ENCODE measurements at regions not wholly inside any gene's neighbourhood (a gene's known extent, or its start where the extent isn't known, plus 50 kb on each side); places are given as distances from the start of the nearest gene placed in this dataset.

DNA sequence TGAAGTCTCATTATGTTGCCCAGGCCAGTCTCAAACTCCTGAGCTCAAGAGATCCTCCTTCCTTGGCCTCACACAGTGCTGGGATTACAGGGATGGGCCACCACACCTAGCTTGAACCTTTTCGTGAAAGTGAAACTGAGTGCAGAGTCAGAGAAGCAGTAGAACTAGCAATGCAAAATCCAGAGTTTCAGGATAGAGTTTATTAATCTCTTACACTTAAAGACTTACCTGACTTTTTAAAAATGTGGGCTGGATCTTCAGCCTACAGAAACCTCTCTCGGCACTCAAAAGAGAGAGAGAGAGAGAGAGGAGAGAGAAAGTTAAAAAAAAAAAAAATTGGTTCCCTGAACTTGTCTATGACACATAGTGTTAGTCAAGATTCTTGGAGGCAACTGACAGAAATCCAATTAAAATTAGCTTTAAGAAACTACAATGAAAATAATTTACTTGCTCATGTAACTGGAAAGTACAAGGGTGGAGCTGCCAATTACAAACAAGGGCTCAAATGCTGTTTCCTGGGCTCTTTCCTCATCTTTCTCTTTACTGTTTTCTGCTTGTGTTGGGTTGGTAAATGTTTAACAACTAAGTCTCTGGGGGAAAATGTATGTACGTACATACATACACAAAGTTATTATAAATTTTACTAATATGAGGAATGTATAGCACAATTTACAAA lies 98.1 kb upstream of the CERS6 start:
- WGBS = 90% methylated on average over 2 of the region's 3 CpGs
- Histone ChIP-seq H3K27ac (ENCODE audit: low read depth, low read length) (no peak overlapping the region), H3K27me3 (ENCODE audit: insufficient read depth, low read length) (no peaks in the 10 kb centered on the region)

DNA sequence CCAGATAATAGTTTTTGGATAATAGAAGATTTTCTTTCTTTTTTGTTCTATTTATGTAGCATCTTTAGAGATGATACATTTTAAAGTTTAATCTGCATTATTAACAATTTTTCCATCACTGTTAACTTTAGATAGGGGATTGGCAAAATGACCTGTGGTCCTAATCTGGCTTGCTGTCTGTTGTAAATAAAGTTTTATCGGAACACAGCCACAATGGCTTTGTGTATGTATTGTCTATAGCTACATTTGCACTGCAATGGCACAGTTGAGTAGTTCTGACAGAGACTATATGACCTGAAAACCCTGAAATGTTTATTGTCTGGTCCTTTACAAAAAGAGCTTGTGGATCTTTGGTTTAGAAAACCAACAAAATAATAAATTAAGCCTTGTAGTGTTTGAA lies 97.0 kb upstream of the CERS6 start:
- 100% methylated on average over 1 of the region's 1 CpG for WGBS
- Histone ChIP-seq H3K27me3 (ENCODE audit: insufficient read depth, low read length) (no peaks in the 10 kb centered on the region), H3K27ac (ENCODE audit: low read depth, low read length) (no peak overlapping the region), H3K9ac (ENCODE audit: low read depth, low read length) (no peak overlapping the region), H3K4me1 (ENCODE audit: insufficient read depth, low read length) (peaks cover 8% of the 10 kb centered on the region), H3K4me3 (ENCODE audit: low read length) (no peak overlapping the region), H3K9me3 (ENCODE audit: insufficient read depth, low read depth, low read length) (no peaks in the 10 kb centered on the region), H3K36me3 (ENCODE audit: insufficient read depth, low read length) (no peaks in the 10 kb centered on the region)

More for the DNA sequence above, 98.1 kb upstream of the CERS6 start:
- H3K9ac ChIP-seq (ENCODE audit: low read depth, low read length) = no peak overlapping the region
- H3K36me3 ChIP-seq (ENCODE audit: insufficient read depth, low read length) = no peaks in the 10 kb centered on the region
- no peak overlapping the region for H3K4me3 ChIP-seq (ENCODE audit: low read length)
- peaks cover 10% of the 10 kb centered on the region for H3K9me3 ChIP-seq (ENCODE audit: insufficient read depth, low read depth, low read length)
- H3K4me1 ChIP-seq (ENCODE audit: insufficient read depth, low read length) = peaks cover 8% of the 10 kb centered on the region

DNA sequence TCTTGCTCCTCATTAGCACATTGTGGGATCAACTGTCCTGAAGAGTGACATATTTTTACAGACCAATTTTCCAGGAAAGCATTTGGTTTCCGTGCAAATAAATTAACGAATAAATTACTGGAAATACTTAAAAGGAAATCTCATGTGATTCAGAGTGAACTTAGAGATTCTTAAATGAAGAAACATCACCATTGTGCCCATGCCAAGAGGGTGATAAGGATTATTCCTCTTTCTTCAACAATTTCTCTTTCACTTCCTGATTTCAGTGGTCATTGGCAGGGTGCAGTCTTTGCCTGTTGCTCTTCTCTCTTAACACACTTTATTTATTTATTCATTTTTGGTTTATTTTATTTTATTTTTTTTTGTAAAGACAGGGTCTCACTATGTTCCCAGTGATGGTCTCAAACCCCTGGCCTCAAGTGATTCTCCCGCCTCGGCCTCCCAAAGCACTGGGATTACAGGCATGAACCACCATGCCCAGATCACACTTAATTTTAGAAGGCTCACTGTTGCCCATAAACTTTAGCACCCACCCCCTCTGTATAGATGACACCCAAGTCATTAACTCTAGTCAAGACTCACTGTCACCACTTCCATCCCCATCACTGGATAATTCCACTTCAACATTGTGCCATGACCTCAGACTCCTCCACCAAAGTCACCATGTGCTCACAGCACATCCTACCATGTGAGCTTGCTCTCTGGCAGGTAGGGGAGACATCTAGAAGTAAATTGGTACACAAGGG lies 92.6 kb upstream of the CERS6 start:
- Histone ChIP-seq H3K4me1 (ENCODE audit: insufficient read depth, low read length) (no peaks in the 10 kb centered on the region), H3K9ac (ENCODE audit: low read depth, low read length) (no peak overlapping the region), H3K27ac (ENCODE audit: low read depth, low read length) (no peak overlapping the region), H3K9me3 (ENCODE audit: insufficient read depth, low read depth, low read length) (no peaks in the 10 kb centered on the region), H3K36me3 (ENCODE audit: insufficient read depth, low read length) (no peaks in the 10 kb centered on the region), H3K27me3 (ENCODE audit: insufficient read depth, low read length) (no peaks in the 10 kb centered on the region), H3K4me3 (ENCODE audit: low read length) (no peak overlapping the region)
- 97% methylated on average over 4 of the region's 4 CpGs for WGBS

DNA sequence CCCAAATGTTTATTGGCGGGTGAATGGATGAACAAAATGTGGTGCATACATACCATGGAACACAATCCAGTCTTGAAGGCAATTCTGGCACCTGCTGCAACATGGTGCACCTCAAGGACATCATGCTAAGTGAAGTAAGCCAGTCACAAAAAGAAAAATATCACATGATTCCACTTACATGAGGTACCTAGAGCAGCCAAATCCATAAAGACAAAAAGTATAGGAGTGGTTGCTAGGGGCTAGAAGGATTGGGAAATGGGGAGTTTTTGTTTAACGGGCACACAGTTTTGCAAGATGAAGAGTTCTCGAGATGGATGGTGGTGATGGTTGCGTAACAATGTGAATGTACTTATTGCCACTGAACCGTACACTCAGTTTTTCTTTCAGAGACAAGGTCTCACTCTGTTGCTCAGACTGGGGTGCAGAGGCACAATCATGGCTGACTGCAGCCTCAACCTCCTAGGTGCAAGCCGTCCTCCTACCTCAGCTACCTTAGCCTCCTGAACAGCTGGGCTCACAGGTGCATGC lies 90.9 kb upstream of the CERS6 start:
- H3K27ac ChIP-seq (ENCODE audit: low read depth, low read length) = no peak overlapping the region
- no peak overlapping the region for H3K9ac ChIP-seq (ENCODE audit: low read depth, low read length)
- no peak overlapping the region for H3K4me3 ChIP-seq (ENCODE audit: low read length)
- no peaks in the 10 kb centered on the region for H3K4me1 ChIP-seq (ENCODE audit: insufficient read depth, low read length)
- H3K27me3 ChIP-seq (ENCODE audit: insufficient read depth, low read length) = no peaks in the 10 kb centered on the region
- H3K36me3 ChIP-seq (ENCODE audit: insufficient read depth, low read length) = no peaks in the 10 kb centered on the region
- H3K9me3 ChIP-seq (ENCODE audit: insufficient read depth, low read depth, low read length) = no peaks in the 10 kb centered on the region
- WGBS = 93% methylated on average over 6 of the region's 6 CpGs

DNA sequence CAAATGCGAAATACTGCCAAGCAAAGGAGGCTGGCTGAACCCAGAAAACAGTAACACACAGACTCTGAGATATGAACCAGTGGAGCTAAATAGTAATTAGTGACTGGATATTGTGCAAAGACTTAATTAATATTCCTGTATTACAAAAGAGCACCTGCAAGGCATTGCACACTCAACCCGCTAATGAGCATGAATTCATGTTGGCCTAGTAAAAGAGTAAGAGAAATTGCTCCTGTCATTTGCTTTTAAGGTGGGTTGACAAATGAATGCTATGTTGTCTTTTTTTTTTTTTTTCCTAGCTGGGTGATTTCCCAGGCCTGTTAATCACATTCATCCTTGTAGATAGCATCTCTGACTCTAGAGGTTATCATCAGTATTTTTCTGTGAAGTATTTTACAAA lies 87.0 kb upstream of the CERS6 start:
- no peak overlapping the region for H3K4me3 ChIP-seq (ENCODE audit: low read length)
- no peaks in the 10 kb centered on the region for H3K36me3 ChIP-seq (ENCODE audit: insufficient read depth, low read length)
- no peak overlapping the region for H3K27ac ChIP-seq (ENCODE audit: low read depth, low read length)
- H3K27me3 ChIP-seq (ENCODE audit: insufficient read depth, low read length) = no peaks in the 10 kb centered on the region
- no peaks in the 10 kb centered on the region for H3K4me1 ChIP-seq (ENCODE audit: insufficient read depth, low read length)
- no peaks in the 10 kb centered on the region for H3K9me3 ChIP-seq (ENCODE audit: insufficient read depth, low read depth, low read length)
- WGBS = 82% methylated on average over 2 of the region's 2 CpGs
- H3K9ac ChIP-seq (ENCODE audit: low read depth, low read length) = no peak overlapping the region

DNA sequence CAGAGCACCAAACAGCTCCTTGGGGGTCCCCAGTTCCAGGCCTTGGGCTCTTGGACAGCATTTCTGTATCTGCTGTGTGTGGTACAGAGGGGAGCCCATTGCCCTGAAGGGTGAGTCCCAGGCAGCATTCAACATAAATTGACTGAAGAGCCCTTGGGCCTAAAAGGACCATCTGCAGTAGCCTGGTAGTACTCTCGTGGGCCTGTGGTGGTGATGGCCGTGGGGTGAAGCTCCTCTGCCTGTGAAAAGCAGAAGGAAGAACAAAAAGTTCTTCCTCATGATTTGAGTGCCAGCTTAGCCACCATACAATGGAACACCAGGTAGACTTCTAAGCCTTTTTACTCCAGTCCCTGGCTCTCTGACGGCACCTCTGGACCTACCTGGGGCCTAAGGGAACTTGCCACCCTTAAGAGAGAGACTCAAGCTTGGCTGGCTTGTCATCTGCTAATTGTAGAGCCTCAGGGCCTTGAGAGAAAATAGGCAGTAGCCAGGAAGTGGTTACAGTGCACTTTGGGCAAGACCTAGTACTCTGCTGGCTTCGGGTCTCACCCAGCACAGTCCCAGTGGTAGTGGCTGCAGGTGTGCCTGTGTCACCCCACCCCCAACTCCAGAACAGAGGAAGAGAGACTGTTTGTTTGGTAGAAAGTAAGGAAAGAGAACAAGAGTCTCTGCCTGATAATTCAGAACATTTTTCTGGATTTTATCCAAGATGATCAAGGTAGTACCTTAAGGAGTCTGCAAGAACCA lies 84.6 kb upstream of the CERS6 start:
- no peaks in the 10 kb centered on the region for H3K36me3 ChIP-seq (ENCODE audit: insufficient read depth, low read length)
- H3K27me3 ChIP-seq (ENCODE audit: insufficient read depth, low read length) = no peaks in the 10 kb centered on the region
- H3K27ac ChIP-seq (ENCODE audit: low read depth, low read length) = no peak overlapping the region
- H3K4me1 ChIP-seq (ENCODE audit: insufficient read depth, low read length) = no peaks in the 10 kb centered on the region
- no peak overlapping the region for H3K4me3 ChIP-seq (ENCODE audit: low read length)
- peaks cover 10% of the 10 kb centered on the region; the same call in 1 of the 2 replicates for H3K9me3 ChIP-seq (ENCODE audit: insufficient read depth, low read depth, low read length)
- WGBS = 97% methylated on average over 4 of the region's 4 CpGs
- no peak overlapping the region for H3K9ac ChIP-seq (ENCODE audit: low read depth, low read length)

DNA sequence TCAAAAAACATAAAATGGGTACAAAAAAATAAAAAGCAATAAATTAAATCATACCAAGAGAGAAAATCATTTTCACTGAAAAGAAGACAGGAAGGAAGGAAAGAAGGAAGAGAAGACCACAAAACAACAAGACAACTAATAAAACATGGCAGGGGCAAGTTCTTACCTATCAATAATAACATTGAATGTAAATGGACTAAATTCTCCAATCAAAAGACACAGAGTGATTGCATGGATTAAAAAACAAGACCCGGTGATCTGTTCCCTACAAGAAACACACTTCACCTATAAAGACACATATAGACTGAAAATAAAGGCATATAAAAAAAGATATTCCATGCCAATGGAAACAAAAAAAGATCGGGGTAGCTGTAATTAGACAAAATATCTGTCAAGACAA lies 82.6 kb upstream of the CERS6 start:
- no CpG with 5 or more reads among the region's 2 CpGs for WGBS
- H3K9me3 ChIP-seq (ENCODE audit: insufficient read depth, low read depth, low read length) = peaks cover 10% of the 10 kb centered on the region; the same call in 1 of the 2 replicates
- H3K9ac ChIP-seq (ENCODE audit: low read depth, low read length) = no peak overlapping the region
- no peaks in the 10 kb centered on the region for H3K36me3 ChIP-seq (ENCODE audit: insufficient read depth, low read length)
- no peaks in the 10 kb centered on the region for H3K4me1 ChIP-seq (ENCODE audit: insufficient read depth, low read length)
- no peaks in the 10 kb centered on the region for H3K27me3 ChIP-seq (ENCODE audit: insufficient read depth, low read length)
- H3K4me3 ChIP-seq (ENCODE audit: low read length) = no peak overlapping the region
- H3K27ac ChIP-seq (ENCODE audit: low read depth, low read length) = no peak overlapping the region

DNA sequence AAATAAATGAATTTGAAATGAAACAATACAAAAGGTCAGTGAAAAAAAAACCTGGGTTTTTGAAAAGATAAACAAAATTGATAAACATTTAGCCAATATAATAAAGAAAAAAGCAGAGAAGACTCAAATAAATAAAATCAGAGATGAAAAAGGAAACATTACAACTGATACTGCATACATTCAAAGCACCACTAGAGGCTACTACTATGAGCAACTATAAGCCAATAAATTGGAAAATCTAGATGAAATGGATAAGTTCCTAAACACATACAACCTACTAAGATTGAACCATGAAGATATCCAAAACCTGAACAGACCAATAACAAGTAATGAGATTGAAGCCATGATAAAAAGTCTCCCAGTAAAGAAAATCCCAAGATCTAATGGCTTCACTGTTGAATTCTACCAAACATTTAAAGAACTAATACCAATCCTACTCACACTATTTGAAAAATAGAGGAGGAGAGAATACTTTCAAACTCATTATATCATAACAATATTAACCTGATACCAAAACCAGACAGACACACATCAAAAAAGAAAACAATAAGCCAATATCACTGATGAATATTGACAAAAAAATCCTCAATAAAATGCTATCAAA lies 80.8 kb upstream of the CERS6 start:
- Histone ChIP-seq H3K4me1 (ENCODE audit: insufficient read depth, low read length) (no peaks in the 10 kb centered on the region), H3K36me3 (ENCODE audit: insufficient read depth, low read length) (no peaks in the 10 kb centered on the region), H3K27ac (ENCODE audit: low read depth, low read length) (no peak overlapping the region), H3K27me3 (ENCODE audit: insufficient read depth, low read length) (no peaks in the 10 kb centered on the region), H3K4me3 (ENCODE audit: low read length) (no peak overlapping the region), H3K9me3 (ENCODE audit: insufficient read depth, low read depth, low read length) (peaks cover 10% of the 10 kb centered on the region; the same call in 1 of the 2 replicates), H3K9ac (ENCODE audit: low read depth, low read length) (no peak overlapping the region)

DNA sequence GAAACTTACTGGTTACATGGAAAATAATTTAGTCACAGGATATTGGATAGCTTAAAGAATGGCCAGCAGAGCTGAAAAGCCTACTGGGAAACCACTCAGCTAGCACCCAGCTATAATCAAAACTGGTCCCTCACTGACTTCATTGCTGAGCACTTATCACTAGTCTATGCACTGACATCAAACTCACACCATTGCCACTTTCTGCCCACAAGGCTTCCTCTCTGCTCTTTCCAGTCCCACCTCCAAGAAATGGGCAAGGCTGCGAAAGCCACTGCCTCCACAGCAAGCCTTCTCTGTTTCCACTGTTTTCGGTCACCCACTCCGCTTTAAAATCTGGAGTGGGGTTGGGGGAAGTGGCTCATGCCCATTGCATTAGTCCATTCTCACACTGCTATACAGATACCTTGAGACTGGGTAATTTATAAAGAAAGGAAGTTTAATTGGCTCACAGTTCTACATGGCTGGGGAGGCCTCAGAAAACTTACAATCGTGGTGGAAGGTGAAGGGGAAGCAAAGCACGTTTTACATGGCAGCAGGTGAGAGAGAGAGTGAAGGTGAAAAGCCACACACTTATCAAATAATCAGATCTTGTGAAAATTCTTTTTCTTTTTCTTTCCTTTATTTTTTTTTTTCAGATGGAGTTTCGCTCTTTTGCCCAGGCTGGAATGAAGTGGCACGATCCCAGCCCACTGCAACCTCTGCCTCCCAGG lies 77.0 kb upstream of the CERS6 start:
- 95% methylated on average over 7 of the region's 7 CpGs for WGBS
- H3K4me3 ChIP-seq (ENCODE audit: low read length) = no peak overlapping the region
- H3K9me3 ChIP-seq (ENCODE audit: insufficient read depth, low read depth, low read length) = peaks cover 10% of the 10 kb centered on the region; the same call in 1 of the 2 replicates
- no peak overlapping the region for H3K27ac ChIP-seq (ENCODE audit: low read depth, low read length)
- no peaks in the 10 kb centered on the region for H3K36me3 ChIP-seq (ENCODE audit: insufficient read depth, low read length)
- H3K9ac ChIP-seq (ENCODE audit: low read depth, low read length) = no peak overlapping the region
- no peaks in the 10 kb centered on the region for H3K27me3 ChIP-seq (ENCODE audit: insufficient read depth, low read length)
- no peaks in the 10 kb centered on the region for H3K4me1 ChIP-seq (ENCODE audit: insufficient read depth, low read length)

DNA sequence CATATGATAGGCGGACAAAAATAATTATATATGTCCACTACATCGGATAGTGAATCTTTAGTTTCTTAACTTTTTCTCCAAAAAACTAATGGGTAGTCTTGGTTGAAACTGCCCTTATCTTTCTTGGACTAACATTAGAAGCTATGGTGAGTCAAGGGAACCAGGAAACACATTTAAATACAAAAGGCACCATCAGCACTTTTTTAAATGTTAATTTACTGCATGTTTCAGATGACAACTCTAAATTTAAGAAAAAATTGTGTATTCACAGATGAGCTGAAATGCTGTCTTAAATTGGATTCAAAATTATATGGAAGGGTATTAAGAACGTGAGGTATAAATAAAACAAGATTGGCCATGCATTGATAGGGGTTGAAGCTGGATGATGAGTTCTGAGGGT lies 75.6 kb upstream of the CERS6 start:
- Histone ChIP-seq H3K36me3 (ENCODE audit: insufficient read depth, low read length) (no peaks in the 10 kb centered on the region), H3K27ac (ENCODE audit: low read depth, low read length) (no peak overlapping the region), H3K4me1 (ENCODE audit: insufficient read depth, low read length) (no peaks in the 10 kb centered on the region), H3K9ac (ENCODE audit: low read depth, low read length) (no peak overlapping the region), H3K9me3 (ENCODE audit: insufficient read depth, low read depth, low read length) (peaks cover 7% of the 10 kb centered on the region; the same call in 1 of the 2 replicates), H3K4me3 (ENCODE audit: low read length) (no peak overlapping the region), H3K27me3 (ENCODE audit: insufficient read depth, low read length) (no peaks in the 10 kb centered on the region)
- WGBS = 85% methylated on average over 1 of the region's 3 CpGs
